Fibroblast of gingiva (primary cell): ENCODE measurements at regions not wholly inside any gene's neighbourhood (a gene's known extent, or its start where the extent isn't known, plus 50 kb on each side); places are given as distances from the start of the nearest gene placed in this dataset.

Source experiments
- DNase-seq: peaks from one replicate; pipeline ENCODE4 v3.0.0-alpha.2; 2011; ENCODE audit warnings: low read depth

- no peak for DNase-seq
These were observed 1080.6 kb upstream of the B3GALT2 start for GRCh38 chr1:194267021-194267420.

DNA sequence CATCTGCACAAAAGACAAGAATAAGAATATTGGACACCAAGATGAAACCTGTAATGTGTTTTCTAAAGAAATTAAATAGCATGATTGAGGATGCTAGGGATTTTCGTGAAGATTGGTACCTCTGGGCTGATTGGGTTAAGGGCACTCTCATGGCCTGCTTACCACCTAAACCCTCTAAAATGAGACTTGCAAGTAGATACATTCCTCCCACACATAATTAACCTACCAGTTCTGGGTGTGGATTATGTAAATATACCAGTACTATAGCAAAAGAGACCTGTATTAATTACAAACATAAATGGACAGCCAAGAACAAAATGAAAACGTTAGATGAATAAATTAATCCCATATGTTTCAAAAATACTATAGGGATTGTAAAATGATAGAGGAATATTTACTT is 1069.6 kb upstream of the B3GALT2 start:
- no peak for DNase-seq

DNA sequence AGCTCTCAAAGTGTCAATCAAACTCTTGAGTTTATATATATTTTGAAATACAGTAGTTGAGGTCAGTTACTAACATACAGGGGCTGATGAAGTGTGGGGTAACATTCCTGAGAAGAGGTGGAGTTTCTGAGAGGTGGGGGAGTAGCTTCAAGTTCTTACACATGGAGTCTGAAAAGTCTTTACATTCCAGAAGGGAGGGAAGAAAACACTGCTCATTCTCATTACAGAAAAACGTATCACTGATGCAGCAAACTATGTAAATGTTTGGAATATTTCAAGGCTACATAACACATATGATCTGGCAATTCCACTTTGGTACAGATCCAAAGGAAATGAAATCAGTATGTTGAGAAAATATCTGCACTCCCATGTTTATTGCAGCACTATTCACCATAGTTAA is 1065.8 kb upstream of the B3GALT2 start:
- peak; percentile 4 for DNase-seq

DNA sequence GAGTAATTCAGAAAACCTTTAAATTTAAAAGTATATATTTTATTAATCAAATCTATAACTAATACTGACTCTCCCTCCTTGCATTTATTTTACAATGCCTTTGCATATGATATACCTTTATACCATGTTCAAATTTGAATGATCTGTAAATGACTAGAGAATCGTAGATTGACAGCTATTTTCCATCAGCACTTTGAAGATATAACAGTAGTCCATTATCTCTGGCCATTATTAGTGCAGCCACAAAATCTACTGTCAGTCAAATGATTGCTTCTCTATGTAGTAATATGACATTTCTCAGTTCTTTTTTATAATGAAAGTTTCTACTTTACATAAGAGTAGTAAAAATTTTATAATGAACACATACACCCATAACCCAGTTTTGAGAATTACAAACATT is 1054.8 kb upstream of the B3GALT2 start:
- no peak for DNase-seq

DNA sequence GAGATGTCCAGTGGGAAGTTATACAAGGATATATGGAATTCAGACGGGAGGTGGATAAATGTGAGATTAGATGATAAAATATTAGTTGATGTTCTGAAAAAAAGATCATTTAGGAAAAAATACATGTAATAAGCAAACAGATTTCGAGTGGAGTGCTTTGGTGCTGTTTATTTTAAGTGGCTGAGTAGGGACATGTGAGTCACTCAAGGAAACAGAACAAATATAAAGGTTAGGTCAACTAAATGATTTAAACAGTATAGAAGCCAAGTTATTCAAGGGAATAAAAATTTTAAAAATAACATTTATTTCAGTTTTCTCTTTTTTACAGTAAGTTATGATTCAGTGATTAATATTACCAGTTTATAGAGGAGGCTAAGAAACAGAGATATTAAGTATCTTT is 1046.7 kb upstream of the B3GALT2 start:
- DNase-seq, result no peak

- DNase-seq, result no peak
These were observed 1044.1 kb upstream of the B3GALT2 start for GRCh38 chr1:194230351-194231144.

- no peak for DNase-seq
These were observed 1042.0 kb upstream of the B3GALT2 start for GRCh38 chr1:194228427-194228826.

DNA sequence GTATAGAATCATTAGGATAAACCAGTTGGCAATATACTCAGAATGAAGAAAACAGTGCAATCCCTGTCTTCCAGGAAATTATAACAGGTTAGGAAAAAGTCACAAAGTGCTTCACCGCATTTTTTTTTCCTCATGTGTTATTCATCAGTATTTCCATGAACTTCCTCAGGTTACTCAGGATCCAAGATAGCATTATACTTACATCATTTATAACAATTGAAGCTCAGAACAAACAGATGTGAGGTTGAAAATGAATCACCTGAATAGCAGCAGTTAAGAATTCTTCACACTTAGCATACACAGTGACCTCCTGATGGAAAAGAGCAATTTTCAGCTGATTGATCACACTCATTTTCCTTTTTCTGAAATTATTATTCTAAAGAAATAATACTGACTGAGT is 1040.7 kb upstream of the B3GALT2 start:
- DNase-seq, result no peak

GRCh38 chr1:194225821-194226220 is 1039.4 kb upstream of the B3GALT2 start:
- no peak for DNase-seq

DNA sequence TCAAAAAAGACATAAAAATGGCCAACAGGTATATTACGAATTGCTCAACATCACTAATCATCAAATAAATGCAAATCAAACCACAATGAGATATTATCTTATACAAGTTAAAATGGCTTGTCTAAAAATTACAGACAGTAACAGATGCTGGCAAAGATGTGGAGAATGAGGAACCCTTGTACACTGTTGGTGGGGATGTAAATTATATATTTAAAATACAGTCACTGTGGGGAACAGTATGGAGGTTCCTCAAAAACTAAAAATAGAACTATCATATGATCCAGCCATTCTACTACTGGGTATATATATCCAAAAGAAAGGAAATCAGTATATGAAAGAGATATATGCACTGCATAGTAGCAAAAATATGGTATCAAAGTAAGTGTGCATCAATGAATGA is 1037.2 kb upstream of the B3GALT2 start:
- DNase-seq, result no peak

GRCh38 chr1:194215448-194215847 is 1029.0 kb upstream of the B3GALT2 start:
- DNase-seq, result no peak

DNA sequence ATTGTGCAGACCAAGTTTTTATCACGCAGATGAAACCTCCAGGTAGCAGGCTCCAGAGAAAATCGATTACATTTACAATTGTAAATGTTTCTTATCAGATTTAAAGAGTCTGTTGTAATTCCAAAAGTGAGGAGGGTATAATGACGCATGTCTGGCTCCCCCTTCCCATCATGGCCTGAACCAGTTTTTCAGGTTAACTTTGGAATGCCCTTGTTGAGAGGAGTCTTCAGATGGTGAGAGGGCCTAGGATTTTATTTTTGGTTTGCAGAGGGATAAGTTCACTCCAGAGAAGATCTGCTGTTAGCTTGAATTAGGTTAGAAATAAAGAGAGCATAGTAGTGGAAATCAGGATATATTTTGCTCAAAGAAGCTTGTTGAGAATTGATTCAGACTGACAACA is 1028.3 kb upstream of the B3GALT2 start:
- DNase-seq, result no peak

- DNase-seq, result no peak
These were observed 1023.5 kb upstream of the B3GALT2 start for GRCh38 chr1:194209920-194210319.

GRCh38 chr1:194208674-194209073 is 1022.3 kb upstream of the B3GALT2 start:
- DNase-seq, result no peak

DNA sequence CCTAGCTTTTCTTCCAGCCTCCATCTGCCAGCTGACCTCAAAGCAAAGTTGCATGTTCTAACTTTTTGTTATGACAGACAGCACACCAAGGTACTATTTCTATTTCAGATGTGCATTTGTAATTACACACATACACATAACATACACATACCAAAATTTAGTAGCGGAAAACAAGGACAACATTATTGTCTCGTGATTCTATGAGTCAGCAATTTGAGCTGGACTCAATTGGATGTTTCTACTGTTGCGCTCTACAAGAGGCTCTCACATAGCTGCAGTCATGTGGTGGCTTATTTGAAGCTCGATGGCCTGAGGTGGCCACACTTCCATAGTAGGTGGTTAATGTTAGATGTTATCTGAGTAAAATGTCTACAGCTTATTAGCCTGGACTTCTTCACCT is 1010.1 kb upstream of the B3GALT2 start:
- no peak for DNase-seq

DNA sequence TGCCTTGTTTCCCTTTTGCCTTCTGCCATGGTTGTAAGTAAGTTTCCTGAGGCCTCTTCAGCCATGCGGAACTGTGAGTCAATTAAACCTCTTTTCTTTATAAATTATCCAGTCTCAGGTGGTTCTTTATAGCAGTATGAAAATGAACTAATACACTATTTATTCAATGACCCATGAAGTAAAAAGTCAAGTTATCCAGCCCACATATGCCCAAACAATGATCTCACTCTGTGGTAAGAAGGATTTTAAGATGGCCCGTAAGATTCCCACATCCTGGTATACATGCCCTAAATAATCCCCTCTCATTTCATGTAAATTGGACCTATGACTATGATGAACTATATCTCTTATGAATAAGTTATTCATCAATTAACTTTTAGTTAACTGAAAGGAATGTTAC is 1008.3 kb upstream of the B3GALT2 start:
- DNase-seq, result no peak

GRCh38 chr1:194184974-194185373 is 998.6 kb upstream of the B3GALT2 start:
- DNase-seq, result no peak

DNA sequence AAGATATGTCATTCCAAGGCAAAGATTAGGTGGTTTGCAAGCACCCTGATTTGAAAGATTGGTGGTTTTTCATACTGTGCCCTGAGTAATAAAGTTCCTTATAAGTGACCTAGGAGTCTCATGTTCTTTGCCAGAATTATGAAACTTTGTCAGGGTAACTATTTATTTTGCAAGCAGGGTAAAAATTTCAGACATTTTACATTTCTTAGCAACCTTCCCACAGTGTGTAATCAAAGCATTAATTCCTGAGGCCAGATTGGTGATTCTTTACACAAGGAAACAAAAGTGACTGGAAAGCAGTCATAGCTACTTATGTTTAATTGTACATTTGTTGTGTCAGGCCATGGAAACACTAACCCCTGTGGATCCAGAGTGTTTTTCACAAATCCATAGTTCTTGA is 998.0 kb upstream of the B3GALT2 start:
- no peak for DNase-seq

DNA sequence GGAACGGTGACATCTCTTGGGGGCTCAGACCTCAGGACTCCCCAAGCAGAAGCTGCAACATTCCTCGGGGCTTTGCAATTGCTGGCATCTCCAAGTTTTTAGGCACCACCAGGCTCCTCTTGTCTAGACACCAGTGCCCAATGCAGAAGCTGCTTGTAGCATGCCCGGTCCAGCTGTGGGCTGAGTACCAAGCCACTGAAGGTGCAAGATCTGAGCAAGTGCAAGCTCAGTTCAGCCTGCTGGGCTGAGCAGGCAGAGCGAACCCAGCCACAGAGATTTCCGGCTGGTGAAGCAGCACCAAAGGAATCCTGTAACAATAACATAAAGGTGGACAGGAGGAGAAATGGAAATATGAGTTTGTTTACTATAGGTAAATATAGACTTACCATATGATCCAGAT is 995.4 kb upstream of the B3GALT2 start:
- DNase-seq, result no peak

- no peak for DNase-seq
These were observed 989.8 kb upstream of the B3GALT2 start for GRCh38 chr1:194176212-194176611.

DNA sequence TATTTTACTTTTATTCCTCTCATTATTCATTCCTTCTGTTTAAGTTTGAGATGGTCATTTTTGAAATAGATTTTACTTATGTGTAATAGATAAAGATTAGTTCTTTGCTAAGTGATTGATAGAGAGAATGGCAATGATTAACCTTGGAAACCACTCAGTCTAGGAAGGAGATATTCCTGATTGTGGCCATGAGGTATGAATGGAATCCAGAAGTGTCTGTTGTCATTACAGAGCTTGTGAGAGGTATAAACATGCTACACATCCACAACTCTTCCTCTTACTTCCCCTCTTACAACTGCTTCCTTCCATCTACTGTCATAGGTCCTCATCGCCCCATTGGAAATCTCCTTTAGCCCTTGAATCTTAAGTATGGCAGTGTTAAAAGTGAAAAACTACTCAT is 988.8 kb upstream of the B3GALT2 start:
- no peak for DNase-seq

DNA sequence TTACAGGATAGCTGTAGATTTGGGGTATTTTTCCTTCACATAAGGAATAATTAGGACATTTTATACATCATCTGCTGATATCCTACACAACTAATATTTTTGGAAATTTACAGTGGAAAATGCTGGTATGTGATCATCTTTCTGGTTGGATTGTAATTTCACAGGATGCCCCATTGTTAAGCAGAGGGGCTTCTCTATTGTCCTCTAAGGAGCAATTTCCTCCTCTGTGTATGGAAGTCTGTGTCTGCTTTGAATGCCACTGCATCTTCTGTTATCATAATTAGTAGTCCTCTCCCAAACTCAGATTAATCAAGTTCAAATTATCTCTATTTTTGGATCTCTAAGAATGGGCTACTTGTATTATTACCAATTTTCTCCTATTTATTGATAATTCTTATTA is 988.1 kb upstream of the B3GALT2 start:
- no peak for DNase-seq

GRCh38 chr1:194171596-194171995 is 985.2 kb upstream of the B3GALT2 start:
- no peak for DNase-seq

DNA sequence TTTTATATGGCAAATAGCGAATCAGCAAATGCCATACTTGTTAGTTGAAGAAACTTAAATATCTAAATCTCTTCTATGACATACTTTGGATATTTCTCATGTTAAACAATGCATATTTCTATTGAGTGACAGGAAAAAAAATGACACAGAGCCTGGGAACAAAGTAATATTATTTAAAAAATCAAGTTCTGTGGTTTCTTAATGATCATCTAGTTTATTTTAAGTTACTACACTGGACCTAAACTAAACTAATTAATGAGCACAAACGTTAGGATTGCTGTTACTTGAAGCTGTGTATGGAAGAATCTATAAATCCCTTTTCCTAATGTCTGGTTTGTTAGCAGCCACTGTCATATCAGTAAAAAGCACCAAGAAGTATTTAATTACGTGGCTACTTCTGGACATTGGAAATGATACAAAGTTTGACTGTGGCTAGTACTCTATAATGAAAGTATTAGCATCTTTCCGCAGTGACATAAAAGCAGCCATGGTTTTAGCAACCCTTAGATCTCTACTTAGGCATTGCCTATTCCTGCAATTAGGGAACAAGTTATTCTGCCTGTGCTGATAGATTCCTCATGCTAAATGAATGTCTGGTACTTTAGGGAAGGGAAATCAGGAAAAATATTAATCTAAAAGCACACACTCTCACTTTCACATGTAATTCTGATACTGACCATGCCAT is 981.7 kb upstream of the B3GALT2 start:
- no peak for DNase-seq
